SHP77 treated with DMSO at 0.1 percent for 48 hours (cell line): ENCODE measurements at regions not wholly inside any gene's neighbourhood (a gene's known extent, or its start where the extent isn't known, plus 50 kb on each side); places are given as distances from the start of the nearest gene placed in this dataset.
A peak's percentile ranks its signal among the peaks of the same experiment; 100 is the strongest.

Source experiments
- DNase-seq: peaks from one replicate; lab custom pipeline; 2025; lab: John Stamatoyannopoulos, UW

DNA sequence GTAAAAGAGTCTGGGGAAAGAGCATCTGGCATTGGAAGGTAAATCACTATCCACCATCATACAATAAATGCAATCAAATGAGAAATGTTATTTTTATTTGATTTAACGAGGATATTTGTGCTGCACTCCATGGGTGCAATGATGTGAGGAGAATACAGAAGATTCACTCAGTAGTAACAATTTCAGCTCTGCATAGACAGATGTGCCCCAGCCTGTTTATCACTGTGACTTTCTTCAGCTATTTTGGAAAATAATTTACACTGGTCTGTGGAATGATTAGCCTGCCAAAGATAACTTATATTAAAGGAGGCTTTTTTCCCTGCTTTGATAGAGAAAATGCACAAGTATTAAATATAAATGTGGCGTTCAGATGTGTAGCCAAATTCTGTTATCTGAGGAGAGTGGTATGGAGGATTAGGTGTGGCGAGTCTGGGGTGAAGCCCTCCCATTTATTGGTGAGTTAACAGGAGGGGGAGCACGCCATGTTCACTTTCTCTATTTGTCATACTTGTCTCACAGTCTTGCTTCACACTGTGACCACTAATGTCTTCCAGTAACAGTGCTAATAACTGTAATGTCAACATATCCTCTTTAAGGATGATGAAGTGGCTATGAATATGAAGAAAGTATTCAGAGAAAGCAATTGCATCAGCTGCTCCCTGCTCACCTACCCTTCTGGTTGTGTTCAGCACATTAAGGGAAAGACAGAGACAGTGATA is 645.6 kb downstream of the MMUT start:
- DNase-seq: no peak

DNA sequence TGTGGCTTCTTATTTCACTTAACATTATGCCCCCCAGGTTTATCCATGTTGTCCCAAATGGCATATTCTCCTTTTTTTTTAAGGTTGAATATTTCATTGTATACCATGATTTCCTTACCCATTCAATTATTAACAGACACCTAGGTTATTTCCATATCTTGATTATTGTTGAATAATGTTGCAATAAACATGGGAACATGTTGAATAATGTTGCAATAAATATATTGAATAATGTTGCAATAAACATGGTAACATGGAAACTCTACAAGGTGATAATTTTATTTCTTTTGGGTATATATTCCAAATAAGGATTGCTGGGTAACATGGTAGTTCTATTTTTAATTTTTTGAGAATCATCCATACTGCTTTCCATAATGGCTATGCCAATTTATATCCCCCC is 648.1 kb downstream of the MMUT start:
- no peak for DNase-seq

DNA sequence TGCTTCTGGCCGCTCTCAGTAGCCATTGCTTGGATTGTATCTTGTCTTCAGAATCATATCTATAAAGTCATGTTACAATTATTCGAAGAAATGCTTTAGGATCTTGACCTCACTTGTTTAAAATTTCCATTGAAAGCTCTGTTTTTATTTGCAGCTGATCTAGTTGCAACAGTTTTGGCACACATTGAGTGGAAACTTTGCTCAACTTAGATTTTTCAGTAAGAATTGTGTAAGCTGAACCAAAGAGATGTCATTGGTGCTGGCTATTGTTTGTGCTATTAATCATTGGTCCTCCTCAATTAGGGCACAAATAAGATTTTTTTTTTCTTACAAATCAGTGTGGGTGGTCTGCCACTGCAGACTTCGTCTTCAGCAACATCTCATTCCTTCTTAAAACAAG is 649.2 kb downstream of the MMUT start:
- no peak for DNase-seq

DNA sequence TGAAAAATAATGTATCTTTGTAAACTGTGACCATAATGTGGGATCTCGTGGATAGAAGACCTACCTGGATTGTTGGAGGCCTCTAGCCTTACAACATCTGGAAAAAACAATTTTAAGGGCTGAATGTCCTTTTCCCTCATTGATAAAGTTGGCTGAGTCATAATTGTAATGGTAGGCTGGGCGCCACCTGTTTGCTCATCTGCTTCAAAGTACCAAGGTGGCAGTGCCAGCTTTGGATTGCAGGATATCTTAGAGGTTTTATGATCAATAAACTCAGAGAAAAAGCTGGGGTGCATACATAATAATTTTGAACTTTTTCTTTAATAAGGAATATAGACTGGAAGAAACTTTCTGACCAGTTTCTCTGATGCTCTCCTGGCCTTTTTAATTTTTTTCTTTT is 653.4 kb downstream of the MMUT start:
- no peak for DNase-seq

DNA sequence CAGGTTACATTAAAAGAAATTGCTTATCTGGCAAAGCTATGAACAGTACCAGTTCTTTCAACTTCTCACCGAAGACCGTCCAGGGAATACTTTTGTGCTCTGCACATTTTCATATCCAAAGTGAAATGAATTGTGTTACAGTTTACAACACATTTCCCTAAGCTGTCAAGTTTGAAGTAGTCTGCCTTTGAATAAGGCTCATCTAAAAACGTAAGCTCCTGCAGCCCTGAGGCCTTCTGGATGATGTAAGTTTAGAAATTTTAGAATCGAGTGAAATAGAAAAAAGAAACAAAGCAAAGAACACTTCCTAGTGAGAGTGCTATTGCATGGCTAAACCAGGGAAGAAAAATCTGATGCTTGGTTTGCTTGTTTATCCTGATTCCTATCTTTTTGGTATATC is 653.8 kb downstream of the MMUT start:
- no peak for DNase-seq

DNA sequence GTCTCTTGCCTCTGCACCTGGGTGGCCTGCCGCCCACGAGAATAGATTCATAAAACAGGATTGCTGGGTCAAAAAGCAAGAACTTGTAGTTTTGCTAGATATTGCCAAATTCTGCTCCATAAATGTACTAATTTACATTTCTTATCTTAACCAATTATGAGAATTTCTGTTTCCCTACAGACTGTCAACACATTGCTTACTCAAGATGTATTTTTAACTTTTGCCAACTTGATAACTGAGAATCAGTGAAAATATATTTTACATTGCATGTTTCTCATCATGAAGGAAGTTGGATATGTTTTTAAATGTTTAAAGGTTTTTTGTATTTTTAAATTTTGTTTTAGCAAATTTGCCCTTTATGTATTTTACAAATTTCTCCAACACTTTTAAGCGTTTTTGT is 664.8 kb downstream of the MMUT start:
- no peak for DNase-seq

DNA sequence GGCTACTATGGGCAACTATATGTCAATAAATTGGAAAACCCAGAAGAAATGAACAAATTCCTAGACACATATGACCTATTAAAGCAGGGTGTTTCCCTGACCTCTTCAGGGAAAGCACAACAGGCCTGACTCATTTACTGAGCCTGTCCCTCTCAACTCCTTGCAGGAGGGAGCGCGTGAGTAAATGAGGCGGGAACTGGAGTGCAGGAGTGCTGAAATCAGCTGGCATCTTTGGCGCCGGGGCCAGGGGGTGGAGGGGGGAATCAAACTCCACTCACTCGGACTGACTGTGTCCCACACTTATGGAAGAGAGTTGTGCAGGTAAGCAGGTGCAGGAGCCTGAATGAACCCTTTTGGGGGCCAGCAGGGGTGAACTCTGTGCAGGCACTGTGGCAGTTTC is 671.2 kb upstream of the PTCHD4 start:
- no peak for DNase-seq

DNA sequence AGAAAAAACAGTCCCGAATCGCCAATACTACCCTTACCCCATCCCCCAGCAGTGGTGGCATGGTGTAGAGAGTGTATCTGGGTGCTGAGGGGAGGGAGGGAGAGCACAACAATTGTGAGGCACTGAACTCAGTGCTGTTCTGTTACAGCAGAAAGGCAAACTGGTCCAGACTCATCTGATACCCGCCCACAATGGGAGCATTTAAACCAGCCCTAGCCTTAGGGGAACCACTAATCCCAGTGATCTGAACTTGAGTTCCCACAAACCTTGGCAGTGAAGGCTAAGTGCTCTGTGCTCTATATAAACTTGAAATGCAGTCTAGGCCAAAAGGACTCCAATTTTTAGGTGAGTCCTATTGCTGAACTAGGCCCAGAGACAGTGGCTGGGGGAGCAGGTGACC is 666.4 kb upstream of the PTCHD4 start:
- no peak for DNase-seq

DNA sequence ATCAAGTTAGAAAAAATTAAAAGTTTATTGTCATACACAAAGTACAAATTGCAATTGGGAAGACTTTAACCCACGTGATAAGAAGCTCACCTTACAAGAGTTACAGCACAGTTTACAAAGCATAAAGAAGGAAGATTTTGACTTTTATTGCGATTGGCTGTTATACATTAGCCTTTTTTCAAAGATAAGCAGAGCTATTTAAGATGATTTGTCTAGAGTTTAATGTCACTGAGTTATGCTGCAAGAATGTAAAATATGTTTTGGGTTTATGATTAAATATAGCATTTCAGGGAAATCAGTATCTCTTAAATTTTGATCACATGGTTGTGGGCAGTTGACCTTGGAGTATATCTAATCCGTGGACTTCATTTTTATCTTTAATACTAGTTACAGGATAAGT is 664.2 kb upstream of the PTCHD4 start:
- DNase-seq: no peak

DNA sequence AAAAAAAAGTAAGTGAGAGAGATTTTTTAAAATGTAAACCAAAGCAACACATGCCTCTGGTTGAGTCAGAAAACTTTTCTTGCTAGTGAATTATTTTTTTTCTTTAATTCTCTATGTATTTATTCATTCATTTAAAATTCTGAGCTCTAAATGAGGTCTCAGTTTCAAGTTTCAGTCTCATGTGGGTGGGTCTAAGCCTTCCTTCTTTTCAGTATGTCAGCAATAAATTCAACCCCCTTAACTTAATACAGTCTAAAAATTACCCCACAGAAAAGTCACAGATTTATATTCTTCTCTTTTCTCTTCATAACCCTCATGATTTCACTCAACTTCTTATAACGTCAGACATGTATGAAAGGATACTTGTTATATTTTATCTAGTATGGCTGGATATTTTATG is 663.3 kb upstream of the PTCHD4 start:
- DNase-seq: no peak

DNA sequence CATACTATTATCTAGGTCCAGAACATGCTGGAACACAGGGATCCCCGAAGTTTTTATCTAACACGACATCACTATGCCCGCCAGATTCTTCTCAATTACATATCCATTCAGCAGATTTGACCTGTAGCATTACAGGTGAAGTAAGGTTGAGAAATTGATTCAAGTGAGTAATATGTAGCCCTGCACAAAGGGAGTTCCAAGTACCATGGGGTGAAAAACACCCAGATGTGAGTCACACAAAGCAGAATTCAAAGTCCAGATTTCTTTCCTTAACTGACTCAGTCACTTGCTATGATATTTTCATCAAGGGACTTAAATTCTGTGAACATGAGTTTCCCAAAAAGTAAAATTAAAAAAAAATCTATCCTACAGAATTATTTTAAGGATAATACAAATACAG is 655.4 kb upstream of the PTCHD4 start:
- no peak for DNase-seq

DNA sequence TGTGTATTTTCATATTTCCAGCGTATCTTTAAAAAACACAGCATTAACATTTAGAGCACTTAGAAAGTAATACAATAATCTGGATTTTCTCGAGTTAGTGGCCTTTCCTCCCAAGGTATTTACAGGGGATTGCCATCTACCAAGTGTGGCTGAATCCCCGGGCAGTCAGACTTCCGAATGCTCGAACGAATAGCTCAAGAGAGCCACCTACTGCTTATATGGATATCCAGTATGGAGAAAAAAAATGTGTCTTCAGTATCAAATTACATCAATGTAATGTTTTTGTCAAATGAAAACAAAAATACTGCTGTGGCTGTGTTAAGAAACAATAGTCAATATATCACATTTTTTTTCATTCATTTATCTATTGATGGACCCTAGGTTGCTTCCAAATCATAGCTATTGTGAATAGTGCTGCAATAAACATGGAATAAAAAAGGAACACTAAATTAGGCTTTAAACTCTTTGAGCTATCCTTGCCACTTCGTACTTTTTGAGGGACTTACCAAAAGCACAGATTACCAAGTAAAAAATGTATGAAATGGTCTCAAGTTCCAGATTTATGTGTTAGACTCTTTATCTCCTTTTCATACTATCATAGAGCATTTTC is 654.5 kb upstream of the PTCHD4 start:
- DNase-seq: peak; percentile 42

DNA sequence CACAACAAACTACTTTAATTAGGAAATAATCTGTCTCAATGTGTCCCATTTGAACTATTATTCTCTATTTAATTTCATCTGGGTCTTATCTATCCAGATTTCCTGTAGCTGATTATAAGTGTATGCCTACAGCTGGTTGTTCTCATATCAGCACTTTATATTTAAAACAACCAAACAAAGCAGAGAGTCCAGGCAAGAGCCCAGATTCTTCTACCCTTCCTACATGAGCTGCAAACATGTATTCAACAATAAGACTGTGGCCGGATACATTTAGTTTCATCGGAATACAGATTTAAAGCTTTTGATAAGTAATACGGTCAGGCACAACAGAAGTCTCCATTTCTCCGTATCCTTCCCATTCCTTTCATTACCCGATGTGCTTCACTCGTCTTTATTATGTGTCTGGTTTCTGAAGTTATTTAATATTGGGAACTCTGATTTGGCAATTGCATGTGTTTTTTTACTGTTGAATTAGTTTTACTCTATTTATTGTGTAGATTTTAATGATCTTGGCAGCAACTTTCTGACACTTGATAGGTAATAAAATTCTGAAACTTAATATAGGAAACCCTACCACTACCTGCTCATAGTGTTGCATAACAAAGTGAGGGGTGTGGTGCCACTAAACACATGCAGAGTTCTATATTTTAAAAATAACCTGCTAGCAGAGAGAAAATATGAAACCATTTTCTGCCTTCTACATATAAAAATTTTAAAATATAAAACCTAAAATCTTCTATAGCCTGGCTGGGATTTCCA is 653.5 kb upstream of the PTCHD4 start:
- no peak for DNase-seq

DNA sequence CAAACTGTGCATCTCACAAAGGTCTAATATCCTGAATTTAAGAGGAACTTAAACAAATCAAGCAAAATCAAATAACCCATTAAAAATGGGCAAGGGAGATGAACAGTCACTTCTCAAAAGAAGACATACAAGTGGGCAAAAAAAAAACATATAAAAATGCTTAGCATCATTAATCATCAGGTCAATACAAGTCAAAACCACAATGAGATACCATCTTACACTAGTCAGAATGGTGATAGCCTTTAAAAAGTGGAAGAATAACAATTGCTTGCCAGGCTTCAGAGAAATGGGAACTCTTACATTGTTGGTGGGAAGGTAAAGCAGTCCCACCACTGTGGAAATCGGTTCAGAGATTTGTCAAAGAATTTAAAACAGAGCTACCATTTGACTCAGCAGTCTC is 646.7 kb upstream of the PTCHD4 start:
- no peak for DNase-seq

DNA sequence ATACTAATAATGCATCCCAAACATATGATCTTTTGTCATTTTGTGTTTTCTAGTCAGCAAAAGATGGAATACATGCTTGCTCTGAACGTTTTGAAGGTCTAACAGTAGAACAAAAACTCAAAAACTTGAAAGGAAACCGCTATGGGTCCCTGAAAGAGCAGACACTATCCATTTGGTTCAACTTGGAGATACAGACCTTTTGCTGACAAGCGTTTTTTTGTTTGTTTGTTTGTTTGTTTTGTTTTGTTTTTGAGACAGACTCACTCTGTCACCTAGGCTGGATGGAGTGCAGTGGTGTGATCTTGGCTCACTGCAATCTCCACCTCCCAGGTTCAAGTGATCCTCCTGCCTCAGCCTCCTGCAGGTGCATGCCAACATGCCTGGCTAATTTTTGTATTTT is 644.3 kb upstream of the PTCHD4 start:
- no peak for DNase-seq

DNA sequence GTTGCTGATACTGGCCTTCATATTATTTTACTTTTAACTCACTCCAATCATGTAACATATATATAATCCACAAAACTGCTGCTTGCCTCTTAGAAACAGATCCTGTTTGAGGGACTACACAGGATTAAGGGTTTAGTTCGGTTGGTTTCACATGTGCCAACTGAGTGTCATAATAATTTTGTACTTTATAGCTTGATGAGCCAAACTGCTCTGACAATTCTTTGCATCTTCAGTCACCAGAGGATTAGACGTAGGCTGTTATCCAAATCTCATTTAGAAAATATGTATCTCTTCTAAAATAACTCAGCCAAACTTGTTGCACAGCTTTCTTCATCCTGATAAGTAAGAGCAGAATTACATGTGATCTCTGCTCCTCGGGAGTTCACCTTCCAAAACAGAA is 643.6 kb upstream of the PTCHD4 start:
- no peak for DNase-seq

DNA sequence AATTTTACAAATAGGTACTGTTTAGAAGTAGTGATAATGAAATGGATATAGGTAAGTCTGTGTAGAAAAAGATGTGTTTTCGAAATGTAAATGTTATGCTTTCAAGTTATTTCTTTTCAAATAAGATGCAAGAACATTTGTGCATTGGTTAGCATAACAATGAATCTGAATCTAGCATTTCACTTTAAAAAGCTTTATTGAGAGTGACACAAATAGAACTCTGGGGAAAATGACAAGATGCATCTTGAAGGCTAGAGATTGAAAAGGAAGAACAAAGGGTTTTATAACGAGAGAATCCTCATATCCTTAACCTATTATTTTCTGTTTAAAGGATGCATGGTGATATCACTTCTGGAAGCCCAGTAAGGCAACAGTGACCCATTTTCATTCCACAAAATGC is 639.9 kb upstream of the PTCHD4 start:
- DNase-seq: no peak

DNA sequence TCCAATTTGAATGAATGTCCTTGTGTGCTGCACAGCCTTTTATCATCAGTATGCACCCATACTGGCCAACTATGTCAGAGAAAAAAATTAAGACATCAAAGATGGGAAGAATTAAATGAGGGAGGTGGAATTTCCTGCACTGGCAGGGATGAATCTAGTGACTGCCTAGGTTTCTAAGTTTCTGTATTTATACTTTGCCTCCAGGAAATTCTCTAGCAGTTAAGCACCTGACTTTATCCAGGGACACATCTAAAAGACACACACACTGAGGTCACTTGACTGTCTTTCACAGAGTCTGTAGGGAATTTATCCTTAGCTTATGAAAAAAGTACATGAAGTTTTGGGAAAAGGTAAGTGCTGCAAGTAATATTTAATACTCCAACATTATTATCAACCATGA is 636.5 kb upstream of the PTCHD4 start:
- DNase-seq: no peak

DNA sequence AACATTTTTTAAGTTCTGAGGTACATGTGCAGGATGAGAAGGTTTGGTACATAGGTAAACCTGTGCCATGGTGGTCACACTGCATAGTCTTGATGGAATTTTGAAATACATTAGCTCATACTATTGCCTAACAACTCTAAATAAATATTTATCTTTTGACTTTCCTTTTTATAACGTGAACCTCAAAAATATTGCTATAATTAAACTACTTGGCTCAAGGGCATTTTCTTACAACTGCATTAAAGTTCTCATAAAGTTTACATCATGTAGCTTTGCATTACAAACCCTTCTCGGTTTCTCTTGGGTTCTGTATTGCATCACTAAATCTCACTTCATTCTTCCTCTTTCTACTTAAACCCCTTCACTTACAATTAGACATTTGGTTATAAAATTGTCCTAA is 636.0 kb upstream of the PTCHD4 start:
- DNase-seq: no peak

DNA sequence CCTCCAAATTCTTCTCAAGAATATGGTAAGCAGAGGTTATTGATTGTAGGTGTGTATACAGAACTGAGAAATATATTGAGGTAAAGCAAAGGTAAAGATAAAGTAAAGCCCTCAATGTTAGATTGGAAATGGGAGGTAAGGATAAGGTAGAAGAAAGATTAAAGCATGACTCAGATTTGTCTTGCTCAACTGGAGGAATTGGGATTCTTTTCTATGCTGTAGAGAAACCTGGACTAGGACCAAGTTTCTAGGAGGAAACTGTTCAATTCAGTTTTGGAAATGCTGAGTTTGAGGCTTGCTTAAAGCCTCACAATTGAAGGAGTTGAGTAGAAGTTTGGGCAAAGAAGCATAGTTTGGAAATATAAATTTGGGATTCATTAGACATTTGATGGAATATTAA is 634.0 kb upstream of the PTCHD4 start:
- no peak for DNase-seq

DNA sequence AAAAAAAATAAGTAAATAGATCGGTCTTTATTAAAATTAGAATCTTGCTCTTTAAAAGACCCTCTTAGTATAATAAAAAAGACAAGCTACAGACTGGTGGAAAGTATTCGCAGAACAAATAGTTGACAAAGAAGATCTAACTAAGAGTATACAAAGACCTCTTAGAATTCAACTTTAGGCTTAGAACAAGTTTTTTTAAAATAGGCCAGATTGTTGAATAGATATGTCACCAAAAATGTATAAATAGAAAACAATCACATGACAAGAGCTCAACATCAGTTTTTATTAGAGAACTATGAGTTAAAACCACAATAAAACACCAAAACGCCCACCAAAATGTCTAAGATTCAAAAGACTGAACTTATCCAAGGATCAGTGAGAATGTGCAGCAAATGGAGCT is 632.7 kb upstream of the PTCHD4 start:
- no peak for DNase-seq

DNA sequence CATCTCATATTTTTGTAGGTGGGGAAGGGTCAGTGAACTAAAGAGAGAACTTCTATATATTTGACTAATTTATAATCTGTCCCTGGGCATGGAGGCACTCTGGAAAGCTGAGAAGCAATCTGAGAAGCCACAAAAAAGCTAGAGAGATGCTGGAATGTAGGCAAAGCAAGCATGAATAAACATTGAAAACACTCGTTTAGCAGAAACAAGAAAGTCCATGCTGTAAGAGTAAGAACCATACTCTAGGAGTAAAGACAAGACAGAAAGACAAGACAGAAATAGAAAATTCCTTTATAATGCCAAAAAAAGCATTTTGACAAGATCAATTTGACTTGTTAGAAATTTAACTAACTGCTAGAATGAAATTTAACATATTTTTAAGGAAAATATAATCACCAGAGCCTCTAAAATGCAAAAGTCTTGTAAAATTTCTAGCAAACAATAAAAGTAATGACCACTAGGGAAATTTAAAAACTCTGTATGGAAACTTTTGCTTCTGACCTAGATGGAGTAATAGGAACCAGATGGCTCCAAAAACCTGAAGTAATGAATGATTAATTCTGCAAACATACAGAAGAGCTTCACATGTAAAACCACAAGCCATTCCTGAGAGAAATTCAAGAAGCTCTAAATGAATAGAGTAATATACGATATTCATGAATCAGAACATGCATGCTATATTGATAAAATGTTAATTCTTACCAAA is 625.7 kb upstream of the PTCHD4 start:
- DNase-seq: no peak

DNA sequence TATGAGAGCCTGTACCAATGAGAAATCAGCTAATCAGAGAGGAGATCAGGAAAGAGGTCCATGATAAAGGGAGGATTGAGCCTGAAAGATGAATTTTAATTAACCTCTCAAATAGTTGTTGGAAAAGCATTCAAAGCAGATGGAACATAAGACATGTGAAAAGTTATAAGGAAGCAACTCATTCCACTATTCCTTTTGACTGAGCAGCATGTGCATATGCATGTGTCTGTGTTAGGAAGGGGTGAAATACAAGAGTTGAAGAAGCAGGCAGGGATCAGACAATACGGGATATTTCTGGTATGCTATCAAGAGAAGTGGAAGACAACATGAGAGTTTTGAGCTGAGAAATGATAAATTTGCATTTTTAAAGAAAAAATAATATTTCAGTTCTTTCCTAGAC is 624.8 kb upstream of the PTCHD4 start:
- no peak for DNase-seq
